H1 (cell line): ENCODE measurements at regions not wholly inside any gene's neighbourhood (a gene's known extent, or its start where the extent isn't known, plus 50 kb on each side); places are given as distances from the start of the nearest gene placed in this dataset.

Source experiments
- CTCF ChIA-PET: fragments of 300-600 bp; sonication (Branson Sonifier 250); formaldehyde crosslinking; loops from one replicate; lab custom pipeline; 2021; ENCODE audit not compliant: partially characterized antibody; lab: Charles Lee
- POLR2A ChIA-PET: fragments of 300-600 bp; sonication (Branson Sonifier 250); formaldehyde crosslinking; loops from one replicate; lab custom pipeline; 2021; ENCODE audit warnings: inconsistent platforms; ENCODE audit not compliant: partially characterized antibody; lab: Charles Lee
- DNase-seq, 2 experiments: peaks; one replicate each; pipeline versions ENCODE4 v3.0.0 to v3.0.0-alpha.2; 2010 to 2022; ENCODE audit warnings: low spot score in 2 of 2, low read depth in 1 of 2, mixed read lengths in 1 of 2
- FAIRE-seq: peaks from 2 replicates; lab custom pipeline; 2011; peaks lifted over from hg19 to GRCh38; lab: Jason Lieb, UNC
- H2AFZ ChIP-seq: 2 replicates; pipeline ENCODE4 v1.8.1; 2012; ENCODE audit warnings: low read length, inconsistent platforms
- H2AK5ac ChIP-seq: 2 replicates; pipeline ENCODE4 v1.6.1; 2013; ENCODE audit warnings: low read depth, low read length
- H2BK120ac ChIP-seq: replicated peaks from 2 replicates; pipeline ENCODE3; 2013; ENCODE audit warnings: low read depth, low read length, inconsistent platforms
- H2BK12ac ChIP-seq: 2 replicates; pipeline ENCODE4 v1.6.1; 2013; ENCODE audit warnings: low read depth, low read length
- H2BK15ac ChIP-seq: 2 replicates; pipeline ENCODE4 v1.6.1; 2013; ENCODE audit warnings: low read length
- H2BK20ac ChIP-seq: 2 replicates; pipeline ENCODE4 v1.6.1; 2013; ENCODE audit warnings: low read length
- H2BK5ac ChIP-seq: 2 replicates; pipeline ENCODE4 v1.6.1; 2013; ENCODE audit warnings: low read depth, low read length
- H3K14ac ChIP-seq: 2 replicates; pipeline ENCODE4 v1.6.1; 2013; ENCODE audit warnings: inconsistent platforms; ENCODE audit not compliant: insufficient read length
- H3K18ac ChIP-seq: 2 replicates; pipeline ENCODE4 v1.6.1; 2013; ENCODE audit warnings: low read length; ENCODE audit errors: extremely low read depth
- H3K23ac ChIP-seq: 2 replicates; pipeline ENCODE4 v1.6.1; 2013; ENCODE audit warnings: inconsistent platforms; ENCODE audit not compliant: insufficient read length
- H3K23me2 ChIP-seq: 2 replicates; pipeline ENCODE4 v1.6.1; 2013; ENCODE audit warnings: low read depth, low read length
- H3K27ac ChIP-seq: 2 replicates; pipeline ENCODE4 v1.6.1; 2011; ENCODE audit warnings: low read depth, low read length, inconsistent platforms
- H3K27me3 ChIP-seq, 4 experiments: replicated peaks in 1 of 4; 1 replicate in 1 of 4; 2 replicates in 3 of 4; pipeline versions ENCODE4 v1.6.1 to v1.8.1; 2011 to 2013; ENCODE audit warnings: low read length in 3 of 4, mild to moderate bottlenecking in 3 of 4, inconsistent platforms in 2 of 4, mixed read lengths in 2 of 4, moderate library complexity in 1 of 4; ENCODE audit not compliant: control insufficient read depth in 3 of 4, insufficient read depth in 3 of 4; ENCODE audit errors: extremely low read depth in 1 of 4
- H3K36me3 ChIP-seq, 4 experiments: 2 replicates each; pipeline versions ENCODE4 v1.6.1 to v1.8.1; 2011 to 2013; ENCODE audit warnings: mild to moderate bottlenecking in 4 of 4, low read length in 3 of 4, moderate library complexity in 2 of 4, control low read depth in 1 of 4, inconsistent platforms in 1 of 4; ENCODE audit not compliant: insufficient read depth in 4 of 4, control insufficient read depth in 2 of 4
- H3K4ac ChIP-seq: replicated peaks from 2 replicates; pipeline ENCODE3; 2013; ENCODE audit warnings: low read length, low read depth, mixed read lengths, inconsistent platforms; ENCODE audit not compliant: insufficient read length
- H3K4me1 ChIP-seq, 4 experiments: replicated peaks in 1 of 4; 1 replicate in 1 of 4; 2 replicates in 3 of 4; pipeline versions ENCODE4 v1.6.1 to v1.8.1; 2011 to 2013; ENCODE audit warnings: low read length in 3 of 4, inconsistent platforms in 2 of 4, mixed read lengths in 1 of 4; ENCODE audit not compliant: insufficient read depth in 4 of 4, control insufficient read depth in 3 of 4
- H3K4me2 ChIP-seq, 2 experiments: 2 replicates each; pipeline versions ENCODE4 v1.6.1 to v1.8.1; 2011 to 2013; ENCODE audit warnings: low read depth in 2 of 2, low read length in 2 of 2, control low read depth in 1 of 2, inconsistent platforms in 1 of 2, mild to moderate bottlenecking in 1 of 2; ENCODE audit not compliant: insufficient read depth in 1 of 2
- H3K4me3 ChIP-seq, 4 experiments: fragments of 200-600, 300-600 bp in 1 of 4; sonication (generic), shearing (Covaris generic), sonication (Bioruptor Twin) in 1 of 4; 2 replicates each; pipeline versions ENCODE4 v1.5.1 to v1.8.1; 2011 to 2016; ENCODE audit warnings: low read length in 4 of 4, low read depth in 3 of 4, control low read depth in 2 of 4, inconsistent platforms in 2 of 4, mild to moderate bottlenecking in 2 of 4, mixed read lengths in 1 of 4, moderate library complexity in 1 of 4; ENCODE audit not compliant: insufficient read depth in 2 of 4; ENCODE audit errors: extremely low read depth in 1 of 4
- H3K56ac ChIP-seq: replicated peaks from 2 replicates; pipeline ENCODE3; 2013; ENCODE audit warnings: low read depth, mild to moderate bottlenecking, mixed read lengths, low read length, inconsistent platforms; ENCODE audit not compliant: insufficient read length
- H3K79me1 ChIP-seq: 2 replicates; pipeline ENCODE4 v1.6.1; 2013; ENCODE audit warnings: low read depth, low read length, control low read depth
- H3K79me2 ChIP-seq, 2 experiments: 2 replicates each; pipeline versions ENCODE4 v1.6.1 to v1.8.1; 2012 to 2013; ENCODE audit warnings: low read length in 2 of 2, mild to moderate bottlenecking in 2 of 2, inconsistent platforms in 1 of 2; ENCODE audit not compliant: insufficient read depth in 2 of 2, control insufficient read depth in 1 of 2
- H3K9ac ChIP-seq, 4 experiments: replicated peaks in 1 of 4; 1 replicate in 1 of 4; 2 replicates in 3 of 4; pipeline versions ENCODE4 v1.6.1 to v1.8.1; 2011 to 2013; ENCODE audit warnings: low read depth in 3 of 4, low read length in 3 of 4, control low read depth in 2 of 4, mild to moderate bottlenecking in 2 of 4, moderate library complexity in 2 of 4, inconsistent platforms in 1 of 4; ENCODE audit errors: extremely low read depth in 1 of 4
- H3K9me3 ChIP-seq, 2 experiments: 2 replicates each; pipeline versions ENCODE4 v1.6.1 to v1.8.1; 2012 to 2013; ENCODE audit warnings: mild to moderate bottlenecking in 2 of 2, moderate library complexity in 2 of 2, control low read depth in 1 of 2, inconsistent platforms in 1 of 2, low read depth in 1 of 2, low read length in 1 of 2, mixed read lengths in 1 of 2; ENCODE audit not compliant: insufficient read depth in 2 of 2
- H4K20me1 ChIP-seq, 2 experiments: replicated peaks in 1 of 2; 2 replicates each; pipeline versions ENCODE3 to v1.8.1; 2011 to 2013; ENCODE audit warnings: inconsistent platforms in 2 of 2, low read length in 2 of 2, mild to moderate bottlenecking in 1 of 2; ENCODE audit not compliant: insufficient read depth in 2 of 2, control insufficient read depth in 1 of 2
- H4K5ac ChIP-seq: 2 replicates; pipeline ENCODE4 v1.6.1; 2013; ENCODE audit warnings: low read length, low read depth, mixed read lengths, inconsistent platforms; ENCODE audit not compliant: insufficient read length
- H4K8ac ChIP-seq: 2 replicates; pipeline ENCODE4 v1.8.0; 2013; ENCODE audit warnings: mild to moderate bottlenecking, moderate library complexity, low read length, inconsistent platforms; ENCODE audit not compliant: insufficient read depth; ENCODE audit errors: extremely low read depth
- H4K91ac ChIP-seq: replicated peaks from 2 replicates; pipeline ENCODE3; 2013; ENCODE audit warnings: low read length, mixed read lengths, inconsistent platforms; ENCODE audit not compliant: insufficient read length
- ASH2L ChIP-seq: fragments of 200-600, 300-600 bp; sonication (generic); IDR thresholded peaks from one replicate; pipeline ENCODE4 v1.7.1; 2017; ENCODE audit warnings: low read length
- CHD2 ChIP-seq: IDR thresholded peaks from 2 replicates; pipeline ENCODE4 v1.6.1; 2012; ENCODE audit warnings: low read length, improper control_type of control experiment
- EGR1 ChIP-seq: IDR thresholded peaks from 2 replicates; pipeline ENCODE4 v1.6.1; 2011; ENCODE audit warnings: low read depth, low read length, borderline replicate concordance
- GABPA ChIP-seq: IDR thresholded peaks from 2 replicates; pipeline ENCODE4 v1.6.1; 2011; ENCODE audit warnings: mild to moderate bottlenecking, low read length, moderate library complexity, borderline replicate concordance; ENCODE audit not compliant: insufficient read depth
- HDAC2 ChIP-seq, 2 experiments: fragments of 300-600 bp in 1 of 2; sonication (generic) in 1 of 2; IDR thresholded peaks; 2 replicates each; pipeline ENCODE4 v1.6.1; 2011 to 2012; ENCODE audit warnings: low read depth in 2 of 2, low read length in 2 of 2, mild to moderate bottlenecking in 2 of 2, moderate library complexity in 2 of 2, borderline replicate concordance in 1 of 2, inconsistent platforms in 1 of 2
- JUN ChIP-seq: IDR thresholded peaks from 2 replicates; pipeline ENCODE4 v1.6.1; 2011; ENCODE audit warnings: low read depth, mild to moderate bottlenecking, improper control_type of control experiment, low read length
- POLR2A ChIP-seq, 2 experiments: IDR thresholded peaks; 1 replicate in 1 of 2; 2 replicates in 1 of 2; pipeline ENCODE4 v1.6.1; 2011; ENCODE audit warnings: low read depth in 2 of 2, low read length in 2 of 2, mild to moderate bottlenecking in 2 of 2; ENCODE audit errors: control extremely low read depth in 1 of 2
- TAF1 ChIP-seq: IDR thresholded peaks from 2 replicates; pipeline ENCODE4 v1.6.1; 2011; ENCODE audit warnings: mild to moderate bottlenecking, low read depth, low read length
- WGBS, 2 experiments: shearing (Covaris generic) in 1 of 2; methylation state at CpG; one replicate each; pipeline versions ENCODE4 v1.1.6 to v1.1.7; 2013 to 2015; ENCODE audit warnings: low lambda C conversion rate in 2 of 2, mixed read lengths in 2 of 2, inconsistent platforms in 1 of 2, low coverage in 1 of 2, missing lambda C conversion rate in 1 of 2; ENCODE audit not compliant: insufficient replicate concordance in 2 of 2, insufficient coverage in 1 of 2, insufficient read length in 1 of 2; ENCODE audit errors: extremely low coverage in 1 of 2, missing lambda C conversion rate in 1 of 2; 5-methylcytosine and 5-hydroxymethylcytosine counted together
- TF ChIP-seq, protein P1 (sequence below): IDR thresholded peaks from 2 replicates; pipeline ENCODE4 v1.6.1; 2011; ENCODE audit warnings: low read length, improper control_type of control experiment
- TF ChIP-seq, protein P2 (sequence below): IDR thresholded peaks from 2 replicates; pipeline ENCODE4 v1.6.1; 2012; ENCODE audit warnings: low read length, inconsistent platforms
- TF ChIP-seq, protein P3 (sequence below): IDR thresholded peaks from 2 replicates; pipeline ENCODE4 v1.6.1; 2011; ENCODE audit warnings: low read depth, mild to moderate bottlenecking, low read length; ENCODE audit not compliant: insufficient read depth

DNA sequence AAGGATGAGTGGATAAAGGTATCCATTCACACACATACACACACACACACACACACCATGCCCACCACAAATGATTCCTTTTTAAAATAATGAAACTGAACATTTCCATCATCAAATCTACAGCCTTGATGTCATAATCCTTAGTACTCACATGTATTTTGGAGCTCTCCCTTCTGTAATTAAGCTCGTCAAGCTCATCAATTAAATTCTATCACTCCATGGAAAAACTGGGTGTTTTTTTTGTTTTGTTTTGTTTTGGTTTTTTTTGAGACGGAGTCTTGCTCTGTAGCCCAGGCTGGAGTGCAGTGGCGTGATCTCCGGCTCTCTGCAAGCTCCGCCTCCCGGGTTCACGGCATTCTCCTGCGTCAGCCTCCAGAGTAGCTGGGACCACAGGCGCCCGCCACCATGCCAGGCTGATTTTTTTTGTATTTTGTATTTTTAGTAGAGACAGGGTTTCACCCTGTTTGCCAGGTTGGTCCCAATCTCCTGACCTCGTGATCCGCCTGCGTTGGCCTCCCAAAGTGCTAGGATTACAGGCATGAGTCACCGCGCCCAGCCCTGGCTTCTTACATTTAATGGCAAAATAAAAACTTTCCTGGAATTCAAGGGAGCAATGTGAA is 78.6 kb upstream of the RGPD4 start:
- DNase-seq (no peak), FAIRE-seq (no peak)
- Histone ChIP-seq H3K27me3 (no peaks in the 10 kb centered on the region), H3K56ac (no peak overlapping the region), H2BK15ac (no peak overlapping the region), H2BK120ac (no peak overlapping the region), H3K79me2 (no peaks in the 10 kb centered on the region), H3K4ac (no peak overlapping the region), H4K5ac (no peak overlapping the region), H4K91ac (no peak overlapping the region), H2AFZ (no peak overlapping the region), H3K23ac (no peak overlapping the region), H3K79me1 (no peaks in the 10 kb centered on the region), H2AK5ac (no peak overlapping the region), H3K4me2 (no peak overlapping the region), H3K14ac (no peak overlapping the region), H2BK12ac (no peak overlapping the region), H3K27ac (no peak overlapping the region), H3K4me3 (no peak overlapping the region), H2BK20ac (no peak overlapping the region), H4K20me1 (no peaks in the 10 kb centered on the region), H3K23me2 (no peaks in the 10 kb centered on the region), H3K9ac (no peak overlapping the region), H3K4me1 (no peaks in the 10 kb centered on the region), H4K8ac (no peak overlapping the region), H3K36me3 (no peaks in the 10 kb centered on the region), H3K18ac (no peak overlapping the region), H3K9me3 (no peaks in the 10 kb centered on the region; a peak in 1 of 4 replicates), H2BK5ac (no peak overlapping the region)
- ChIA-PET CTCF (interaction anchor here (0.6 to 1.0 kb wide), 2 partner anchors 15 to 403 kb away, joined by 3 read pairs; no protein-coding TSS in a partner anchor), POLR2A (no interaction called here)
- WGBS, 2 experiments, result 94% methylated on average over 15 of the region's 15 CpGs; no CpG with 5 or more reads in 1 of the 2 experiments
- no peak for TF ChIP-seq ASH2L
- TF ChIP-seq, protein P1, sequence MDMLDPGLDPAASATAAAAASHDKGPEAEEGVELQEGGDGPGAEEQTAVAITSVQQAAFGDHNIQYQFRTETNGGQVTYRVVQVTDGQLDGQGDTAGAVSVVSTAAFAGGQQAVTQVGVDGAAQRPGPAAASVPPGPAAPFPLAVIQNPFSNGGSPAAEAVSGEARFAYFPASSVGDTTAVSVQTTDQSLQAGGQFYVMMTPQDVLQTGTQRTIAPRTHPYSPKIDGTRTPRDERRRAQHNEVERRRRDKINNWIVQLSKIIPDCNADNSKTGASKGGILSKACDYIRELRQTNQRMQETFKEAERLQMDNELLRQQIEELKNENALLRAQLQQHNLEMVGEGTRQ, result no peak
- no peak for TF ChIP-seq POLR2A (IDR thresholded peaks at IDR 0.05; ENCODE audit: control extremely low read depth in 1 of 2, low read depth in 2 of 2, low read length in 2 of 2)
- TF ChIP-seq JUN, result no peak
- TF ChIP-seq HDAC2 (IDR thresholded peaks at IDR 0.05; ENCODE audit: borderline replicate concordance in 1 of 2, low read depth in 2 of 2, low read length in 2 of 2), result no peak
- no peak for TF ChIP-seq GABPA
- TF ChIP-seq, protein P2, sequence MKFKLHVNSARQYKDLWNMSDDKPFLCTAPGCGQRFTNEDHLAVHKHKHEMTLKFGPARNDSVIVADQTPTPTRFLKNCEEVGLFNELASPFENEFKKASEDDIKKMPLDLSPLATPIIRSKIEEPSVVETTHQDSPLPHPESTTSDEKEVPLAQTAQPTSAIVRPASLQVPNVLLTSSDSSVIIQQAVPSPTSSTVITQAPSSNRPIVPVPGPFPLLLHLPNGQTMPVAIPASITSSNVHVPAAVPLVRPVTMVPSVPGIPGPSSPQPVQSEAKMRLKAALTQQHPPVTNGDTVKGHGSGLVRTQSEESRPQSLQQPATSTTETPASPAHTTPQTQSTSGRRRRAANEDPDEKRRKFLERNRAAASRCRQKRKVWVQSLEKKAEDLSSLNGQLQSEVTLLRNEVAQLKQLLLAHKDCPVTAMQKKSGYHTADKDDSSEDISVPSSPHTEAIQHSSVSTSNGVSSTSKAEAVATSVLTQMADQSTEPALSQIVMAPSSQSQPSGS, result no peak
- TF ChIP-seq TAF1, result no peak
- TF ChIP-seq EGR1, result no peak
- TF ChIP-seq CHD2, result no peak
- TF ChIP-seq, protein P3, sequence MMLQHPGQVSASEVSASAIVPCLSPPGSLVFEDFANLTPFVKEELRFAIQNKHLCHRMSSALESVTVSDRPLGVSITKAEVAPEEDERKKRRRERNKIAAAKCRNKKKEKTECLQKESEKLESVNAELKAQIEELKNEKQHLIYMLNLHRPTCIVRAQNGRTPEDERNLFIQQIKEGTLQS, result no peak
